ENCODE measurements at regions not wholly inside any gene's neighbourhood (a gene's known extent, or its start where the extent isn't known, plus 50 kb on each side); places are given as distances from the start of the nearest gene placed in this dataset.

DNA sequence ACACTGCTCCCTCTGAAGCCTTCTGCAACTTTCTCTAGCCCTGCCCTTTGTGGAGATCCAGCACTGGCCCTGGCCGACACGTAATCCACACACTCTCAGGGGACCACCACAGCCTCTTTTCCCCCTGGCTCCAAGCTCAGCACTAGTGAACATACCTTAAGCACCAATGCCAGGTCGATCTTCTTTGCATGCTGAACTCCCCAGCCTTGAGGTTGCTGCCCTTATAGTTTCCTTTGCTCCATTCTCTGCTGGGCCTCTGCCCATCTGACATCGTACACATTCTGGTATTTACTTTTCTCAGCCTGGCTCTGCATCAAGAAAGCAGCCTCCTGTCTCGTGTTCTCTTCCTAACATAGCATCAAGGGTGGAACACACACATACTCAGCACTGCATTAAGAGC, 361.5 kb downstream of the LPIN1 start:
- DNase-seq (ENCODE audit: low read depth): no peak
- TF ChIP-seq, protein P1, sequence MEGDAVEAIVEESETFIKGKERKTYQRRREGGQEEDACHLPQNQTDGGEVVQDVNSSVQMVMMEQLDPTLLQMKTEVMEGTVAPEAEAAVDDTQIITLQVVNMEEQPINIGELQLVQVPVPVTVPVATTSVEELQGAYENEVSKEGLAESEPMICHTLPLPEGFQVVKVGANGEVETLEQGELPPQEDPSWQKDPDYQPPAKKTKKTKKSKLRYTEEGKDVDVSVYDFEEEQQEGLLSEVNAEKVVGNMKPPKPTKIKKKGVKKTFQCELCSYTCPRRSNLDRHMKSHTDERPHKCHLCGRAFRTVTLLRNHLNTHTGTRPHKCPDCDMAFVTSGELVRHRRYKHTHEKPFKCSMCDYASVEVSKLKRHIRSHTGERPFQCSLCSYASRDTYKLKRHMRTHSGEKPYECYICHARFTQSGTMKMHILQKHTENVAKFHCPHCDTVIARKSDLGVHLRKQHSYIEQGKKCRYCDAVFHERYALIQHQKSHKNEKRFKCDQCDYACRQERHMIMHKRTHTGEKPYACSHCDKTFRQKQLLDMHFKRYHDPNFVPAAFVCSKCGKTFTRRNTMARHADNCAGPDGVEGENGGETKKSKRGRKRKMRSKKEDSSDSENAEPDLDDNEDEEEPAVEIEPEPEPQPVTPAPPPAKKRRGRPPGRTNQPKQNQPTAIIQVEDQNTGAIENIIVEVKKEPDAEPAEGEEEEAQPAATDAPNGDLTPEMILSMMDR (IDR thresholded peaks at IDR 0.05; ENCODE audit: insufficient read depth, low read depth, low read length, missing control alignments): no peak
- H3K4me3 ChIP-seq (ENCODE audit: low read length): no peak overlapping the region

DNA sequence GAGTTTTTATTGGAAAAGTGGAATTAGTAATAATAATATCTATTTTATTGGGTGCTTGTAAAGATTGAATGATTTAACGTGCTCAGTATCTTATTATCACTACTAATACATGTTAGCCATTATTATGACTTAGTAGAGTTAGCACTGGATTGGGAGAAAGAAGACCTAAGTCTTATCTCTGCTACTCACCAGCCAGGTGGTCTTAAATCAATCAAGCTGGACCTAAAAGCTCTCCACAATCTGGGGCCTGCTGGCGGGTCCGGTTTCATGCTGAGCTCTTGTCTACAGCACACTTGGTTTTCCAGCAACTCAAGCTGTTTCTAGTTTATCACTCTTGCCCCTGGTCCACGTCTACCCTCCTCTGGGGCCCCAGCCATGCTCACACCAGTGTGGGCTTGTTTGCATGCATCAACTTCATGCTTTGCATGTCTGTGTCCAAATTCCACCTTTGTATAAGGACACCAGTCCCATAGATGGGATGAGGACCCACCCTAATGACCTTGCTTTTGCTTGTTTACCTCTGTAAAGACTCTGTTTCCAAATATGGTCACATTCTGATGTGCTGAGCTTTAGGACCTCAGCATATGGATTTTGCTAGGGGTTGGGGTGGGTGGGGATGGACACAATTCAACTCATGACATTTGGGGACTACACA, 363.1 kb downstream of the LPIN1 start:
- no peak for DNase-seq (ENCODE audit: low read depth)
- TF ChIP-seq, protein P1 (IDR thresholded peaks at IDR 0.05; ENCODE audit: insufficient read depth, low read depth, low read length, missing control alignments): no peak
- no peak overlapping the region for H3K4me3 ChIP-seq (ENCODE audit: low read length)

DNA sequence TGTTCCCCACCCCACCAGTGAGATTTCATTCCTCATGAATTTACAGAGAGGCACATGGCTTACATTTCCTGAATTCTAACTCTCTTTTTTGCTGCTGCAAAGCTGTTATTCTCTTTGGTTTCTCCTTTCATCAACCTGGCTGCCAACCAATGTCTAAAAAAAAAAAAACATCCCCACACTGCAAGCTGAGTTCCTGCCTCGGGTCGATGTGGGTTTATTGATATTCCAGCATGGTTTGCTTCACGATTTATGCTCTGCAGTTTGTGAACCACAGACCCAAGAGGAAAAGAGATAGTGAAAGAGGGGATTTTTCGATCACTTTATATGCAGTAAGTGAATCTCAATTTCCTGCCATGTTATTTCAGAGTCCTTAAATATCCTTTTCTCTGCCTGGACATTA, 363.6 kb downstream of the LPIN1 start:
- DNase-seq (ENCODE audit: low read depth): no peak
- no peak overlapping the region for H3K4me3 ChIP-seq (ENCODE audit: low read length)

DNA sequence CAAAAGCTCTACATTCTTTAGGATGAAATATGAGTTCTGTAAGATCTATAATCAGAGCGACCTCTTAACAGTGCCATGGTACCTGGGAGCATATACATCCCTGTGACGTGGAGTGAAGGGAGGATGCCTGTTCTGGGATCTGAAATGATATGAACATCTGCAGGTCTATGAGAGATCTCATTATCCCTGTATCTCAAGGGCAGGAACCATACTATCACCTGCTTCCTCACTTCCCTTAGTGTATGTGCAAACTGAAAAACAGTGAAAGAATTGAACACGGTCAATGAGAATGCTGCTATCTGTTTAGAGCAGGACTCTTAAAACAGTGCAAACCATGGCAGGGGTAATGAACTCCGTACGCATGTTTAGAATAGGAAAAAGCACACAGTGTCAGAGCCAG, 364.0 kb downstream of the LPIN1 start:
- TF ChIP-seq, protein P1 (IDR thresholded peaks at IDR 0.05; ENCODE audit: insufficient read depth, low read depth, low read length, missing control alignments): no peak
- DNase-seq (ENCODE audit: low read depth): no peak
- H3K4me3 ChIP-seq (ENCODE audit: low read length): no peak overlapping the region

More for the DNA sequence above, 363.6 kb downstream of the LPIN1 start:
- TF ChIP-seq, protein P1 (IDR thresholded peaks at IDR 0.05; ENCODE audit: insufficient read depth, low read depth, low read length, missing control alignments): no peak

DNA sequence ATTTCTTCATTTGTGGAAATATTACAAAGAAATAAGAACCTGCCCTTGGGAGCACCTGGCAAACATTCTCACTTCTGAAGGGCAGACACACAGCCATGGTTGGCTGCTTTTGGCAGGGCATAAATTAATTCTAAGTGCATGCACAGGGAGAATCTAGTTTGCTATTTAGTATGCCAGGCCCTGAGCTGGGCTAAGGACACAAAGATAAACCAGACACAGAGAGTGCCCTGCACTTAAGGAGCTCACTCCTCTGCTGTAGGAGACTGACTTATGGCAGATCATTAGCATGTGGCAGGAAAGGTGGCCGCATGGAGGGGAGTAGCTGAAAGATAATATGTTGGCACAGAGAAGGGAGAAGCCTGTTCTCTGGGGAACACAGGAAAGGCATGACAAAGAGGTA, 367.0 kb downstream of the LPIN1 start:
- no peak overlapping the region for H3K4me3 ChIP-seq (ENCODE audit: low read length)
- TF ChIP-seq, protein P1 (IDR thresholded peaks at IDR 0.05; ENCODE audit: insufficient read depth, low read depth, low read length, missing control alignments): no peak
- DNase-seq (ENCODE audit: low read depth): no peak

DNA sequence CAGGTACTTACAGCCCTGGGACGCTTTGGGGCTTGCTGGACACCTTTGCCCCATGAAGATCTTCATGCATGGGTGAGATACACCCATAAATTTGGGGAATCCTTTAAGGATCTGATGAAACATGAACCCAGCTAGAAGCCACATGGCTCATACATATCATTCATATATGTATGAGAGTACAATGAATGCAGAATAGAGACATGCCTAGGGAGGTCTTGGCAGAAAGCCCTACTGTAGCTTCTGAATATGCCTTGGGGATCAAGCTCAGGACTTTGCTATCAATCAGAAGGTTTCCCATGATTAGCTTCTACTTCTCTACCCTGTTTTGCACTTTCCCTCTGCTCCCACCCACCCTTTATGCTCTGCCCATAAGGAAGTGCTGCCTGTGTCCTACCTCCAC, 368.4 kb downstream of the LPIN1 start:
- no peak for DNase-seq (ENCODE audit: low read depth)
- TF ChIP-seq, protein P1 (IDR thresholded peaks at IDR 0.05; ENCODE audit: insufficient read depth, low read depth, low read length, missing control alignments): no peak
- no peak overlapping the region for H3K4me3 ChIP-seq (ENCODE audit: low read length)

DNA sequence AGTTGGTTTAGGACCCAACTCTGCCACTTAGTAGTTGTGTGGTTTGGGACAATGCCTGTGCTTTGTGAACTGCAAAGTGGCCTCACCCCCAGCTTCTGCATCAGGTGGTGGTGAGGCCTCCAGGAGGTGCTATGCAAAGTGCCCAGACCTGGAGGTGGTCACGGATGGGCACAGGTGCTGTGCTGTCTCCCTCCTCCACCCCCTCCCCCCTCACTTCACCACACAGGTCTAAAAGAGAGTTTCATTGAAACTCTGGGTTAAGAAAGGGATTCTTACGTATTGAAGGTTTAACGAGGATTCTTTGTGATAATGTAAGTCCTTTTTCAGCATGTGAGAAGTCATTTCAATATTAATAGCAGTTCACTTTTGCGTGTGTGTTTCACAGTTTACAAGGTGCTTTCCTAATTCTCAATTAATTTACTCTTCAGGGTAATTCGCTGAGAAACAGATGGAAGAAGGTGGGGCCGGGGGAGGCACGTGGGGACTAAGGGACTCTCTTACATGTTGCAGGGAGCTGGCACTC, 369.9 kb downstream of the LPIN1 start:
- TF ChIP-seq, protein P1 (IDR thresholded peaks at IDR 0.05; ENCODE audit: insufficient read depth, low read depth, low read length, missing control alignments): no peak
- H3K4me3 ChIP-seq (ENCODE audit: low read length): no peak overlapping the region
- no peak for DNase-seq (ENCODE audit: low read depth)
